Epithelial cell of proximal tubule (primary cell): ENCODE measurements at regions not wholly inside any gene's neighbourhood (a gene's known extent, or its start where the extent isn't known, plus 50 kb on each side); places are given as distances from the start of the nearest gene placed in this dataset.

Experiments
- DNase-seq: peaks from one replicate; pipeline ENCODE4 v3.0.0-alpha.2; 2011; ENCODE audit warnings: low read depth
- H3K4me3 ChIP-seq: 2 replicates; pipeline ENCODE4 v1.5.1; 2011; ENCODE audit warnings: low read depth, mild to moderate bottlenecking, low read length
- CTCF ChIP-seq: conservative IDR thresholded peaks from 2 replicates; pipeline ENCODE4 v1.5.1; 2012; ENCODE audit warnings: low read depth, mild to moderate bottlenecking, low read length

GRCh38 chr2:47249157-47249900, 73.0 kb upstream of the CALM2 start:
- no peak for DNase-seq
- no peak overlapping the region for H3K4me3 ChIP-seq
- no peak for TF ChIP-seq CTCF

- DNase-seq = no peak
- H3K4me3 ChIP-seq = no peak overlapping the region
- TF ChIP-seq CTCF = no peak
Observed at GRCh38 chr2:47243596-47244323, 67.4 kb upstream of the CALM2 start.

- no peak for DNase-seq
- no peak overlapping the region for H3K4me3 ChIP-seq
- no peak for TF ChIP-seq CTCF
Observed at GRCh38 chr2:47241715-47242114, 65.4 kb upstream of the CALM2 start.

GRCh38 chr2:47239119-47239969, 63.0 kb upstream of the CALM2 start:
- no peak overlapping the region for H3K4me3 ChIP-seq
- DNase-seq = no peak
- no peak for TF ChIP-seq CTCF

- no peak for TF ChIP-seq CTCF
- DNase-seq = no peak
- no peak overlapping the region for H3K4me3 ChIP-seq
Observed at GRCh38 chr2:47238638-47239037, 62.3 kb upstream of the CALM2 start.

- H3K4me3 ChIP-seq = no peak overlapping the region
- no peak for TF ChIP-seq CTCF
- DNase-seq = no peak
Observed at GRCh38 chr2:47237375-47238334, 61.3 kb upstream of the CALM2 start.
